ENCODE measurements at regions not wholly inside any gene's neighbourhood (a gene's known extent, or its start where the extent isn't known, plus 50 kb on each side); places are given as distances from the start of the nearest gene placed in this dataset.

- TF ChIP-seq, protein P1, sequence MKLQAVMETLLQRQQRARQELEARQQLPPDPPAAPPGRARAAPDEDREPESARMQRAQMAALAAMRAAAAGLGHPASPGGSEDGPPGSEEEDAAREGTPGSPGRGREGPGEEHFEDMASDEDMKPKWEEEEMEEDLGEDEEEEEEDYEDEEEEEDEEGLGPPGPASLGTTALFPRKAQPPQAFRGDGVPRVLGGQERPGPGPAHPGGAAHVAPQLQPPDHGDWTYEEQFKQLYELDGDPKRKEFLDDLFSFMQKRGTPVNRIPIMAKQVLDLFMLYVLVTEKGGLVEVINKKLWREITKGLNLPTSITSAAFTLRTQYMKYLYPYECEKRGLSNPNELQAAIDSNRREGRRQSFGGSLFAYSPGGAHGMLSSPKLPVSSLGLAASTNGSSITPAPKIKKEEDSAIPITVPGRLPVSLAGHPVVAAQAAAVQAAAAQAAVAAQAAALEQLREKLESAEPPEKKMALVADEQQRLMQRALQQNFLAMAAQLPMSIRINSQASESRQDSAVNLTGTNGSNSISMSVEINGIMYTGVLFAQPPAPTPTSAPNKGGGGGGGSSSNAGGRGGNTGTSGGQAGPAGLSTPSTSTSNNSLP (IDR thresholded peaks at IDR 0.05; ENCODE audit: low read depth, low read length): peak; percentile 77; the same call in 1 of the 2 replicates
- no peak for TF ChIP-seq CREB1 (IDR thresholded peaks at IDR 0.05)
- no peak for TF ChIP-seq CREB1 (CRISPR knock-in tag; IDR thresholded peaks at IDR 0.05)
- TF ChIP-seq BCL6 (CRISPR knock-in tag; IDR thresholded peaks at IDR 0.05): peak; percentile 62
- TF ChIP-seq SOX13 (IDR thresholded peaks at IDR 0.05): no peak
- TF ChIP-seq SOX13 (CRISPR knock-in tag; conservative IDR thresholded peaks at IDR 0.05 in 1 of 2, IDR thresholded peaks at IDR 0.05 in 1 of 2): peak in 1 of 2 experiments; percentile 74; a peak in 2 of 4 replicates
- no peak for TF ChIP-seq ZNF333 (CRISPR knock-in tag; IDR thresholded peaks at IDR 0.05; ENCODE audit: borderline replicate concordance)
- peak; percentile 87 for TF ChIP-seq TCF7 (IDR thresholded peaks at IDR 0.05; ENCODE audit: low read depth)
- no peak for TF ChIP-seq ATF1 (CRISPR knock-in tag; IDR thresholded peaks at IDR 0.05)
- TF ChIP-seq CBFB (CRISPR knock-in tag; IDR thresholded peaks at IDR 0.05): peak; percentile 99
- no peak for TF ChIP-seq ZSCAN20 (CRISPR knock-in tag; IDR thresholded peaks at IDR 0.05; ENCODE audit: borderline replicate concordance)
- TF ChIP-seq, protein P2, sequence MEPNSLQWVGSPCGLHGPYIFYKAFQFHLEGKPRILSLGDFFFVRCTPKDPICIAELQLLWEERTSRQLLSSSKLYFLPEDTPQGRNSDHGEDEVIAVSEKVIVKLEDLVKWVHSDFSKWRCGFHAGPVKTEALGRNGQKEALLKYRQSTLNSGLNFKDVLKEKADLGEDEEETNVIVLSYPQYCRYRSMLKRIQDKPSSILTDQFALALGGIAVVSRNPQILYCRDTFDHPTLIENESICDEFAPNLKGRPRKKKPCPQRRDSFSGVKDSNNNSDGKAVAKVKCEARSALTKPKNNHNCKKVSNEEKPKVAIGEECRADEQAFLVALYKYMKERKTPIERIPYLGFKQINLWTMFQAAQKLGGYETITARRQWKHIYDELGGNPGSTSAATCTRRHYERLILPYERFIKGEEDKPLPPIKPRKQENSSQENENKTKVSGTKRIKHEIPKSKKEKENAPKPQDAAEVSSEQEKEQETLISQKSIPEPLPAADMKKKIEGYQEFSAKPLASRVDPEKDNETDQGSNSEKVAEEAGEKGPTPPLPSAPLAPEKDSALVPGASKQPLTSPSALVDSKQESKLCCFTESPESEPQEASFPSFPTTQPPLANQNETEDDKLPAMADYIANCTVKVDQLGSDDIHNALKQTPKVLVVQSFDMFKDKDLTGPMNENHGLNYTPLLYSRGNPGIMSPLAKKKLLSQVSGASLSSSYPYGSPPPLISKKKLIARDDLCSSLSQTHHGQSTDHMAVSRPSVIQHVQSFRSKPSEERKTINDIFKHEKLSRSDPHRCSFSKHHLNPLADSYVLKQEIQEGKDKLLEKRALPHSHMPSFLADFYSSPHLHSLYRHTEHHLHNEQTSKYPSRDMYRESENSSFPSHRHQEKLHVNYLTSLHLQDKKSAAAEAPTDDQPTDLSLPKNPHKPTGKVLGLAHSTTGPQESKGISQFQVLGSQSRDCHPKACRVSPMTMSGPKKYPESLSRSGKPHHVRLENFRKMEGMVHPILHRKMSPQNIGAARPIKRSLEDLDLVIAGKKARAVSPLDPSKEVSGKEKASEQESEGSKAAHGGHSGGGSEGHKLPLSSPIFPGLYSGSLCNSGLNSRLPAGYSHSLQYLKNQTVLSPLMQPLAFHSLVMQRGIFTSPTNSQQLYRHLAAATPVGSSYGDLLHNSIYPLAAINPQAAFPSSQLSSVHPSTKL (CRISPR knock-in tag; IDR thresholded peaks at IDR 0.05): peak; percentile 89
- TF ChIP-seq NR2F2 (IDR thresholded peaks at IDR 0.05; ENCODE audit: borderline replicate concordance, low read depth): peak; percentile 79
- no peak for TF ChIP-seq RBAK (CRISPR knock-in tag; IDR thresholded peaks at IDR 0.05)
- peak; percentile 41 for TF ChIP-seq TEAD3 (CRISPR knock-in tag; optimal IDR thresholded peaks at IDR 0.05; ENCODE audit: borderline replicate concordance)
- TF ChIP-seq THAP11 (CRISPR knock-in tag; IDR thresholded peaks at IDR 0.05): peak; percentile 95
- peak; percentile 58 for TF ChIP-seq GATAD2A (CRISPR knock-in tag; IDR thresholded peaks at IDR 0.05)
- TF ChIP-seq CEBPG (CRISPR knock-in tag; IDR thresholded peaks at IDR 0.05): peak; percentile 69
- TF ChIP-seq ZKSCAN1 (IDR thresholded peaks at IDR 0.05; ENCODE audit: low read length): peak; percentile 15; the same call in 1 of the 2 replicates
- TF ChIP-seq ZFP1 (CRISPR knock-in tag; IDR thresholded peaks at IDR 0.05): no peak
- no peak for TF ChIP-seq GABPB1 (CRISPR knock-in tag; IDR thresholded peaks at IDR 0.05)
- TF ChIP-seq MTF2 (CRISPR knock-in tag; IDR thresholded peaks at IDR 0.05; ENCODE audit: borderline replicate concordance): no peak
- no peak for TF ChIP-seq FOXP1 (IDR thresholded peaks at IDR 0.05)
- TF ChIP-seq FOXP1 (CRISPR knock-in tag; IDR thresholded peaks at IDR 0.05): 0 out of 2 replicates have a peak, but pooled peaks have one; percentile 14
- TF ChIP-seq, protein P3, sequence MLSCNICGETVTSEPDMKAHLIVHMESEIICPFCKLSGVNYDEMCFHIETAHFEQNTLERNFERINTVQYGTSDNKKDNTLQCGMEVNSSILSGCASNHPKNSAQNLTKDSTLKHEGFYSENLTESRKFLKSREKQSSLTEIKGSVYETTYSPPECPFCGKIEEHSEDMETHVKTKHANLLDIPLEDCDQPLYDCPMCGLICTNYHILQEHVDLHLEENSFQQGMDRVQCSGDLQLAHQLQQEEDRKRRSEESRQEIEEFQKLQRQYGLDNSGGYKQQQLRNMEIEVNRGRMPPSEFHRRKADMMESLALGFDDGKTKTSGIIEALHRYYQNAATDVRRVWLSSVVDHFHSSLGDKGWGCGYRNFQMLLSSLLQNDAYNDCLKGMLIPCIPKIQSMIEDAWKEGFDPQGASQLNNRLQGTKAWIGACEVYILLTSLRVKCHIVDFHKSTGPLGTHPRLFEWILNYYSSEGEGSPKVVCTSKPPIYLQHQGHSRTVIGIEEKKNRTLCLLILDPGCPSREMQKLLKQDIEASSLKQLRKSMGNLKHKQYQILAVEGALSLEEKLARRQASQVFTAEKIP (CRISPR knock-in tag; IDR thresholded peaks at IDR 0.05; ENCODE audit: borderline replicate concordance): no peak
- peak; percentile 86; the same call in 1 of the 2 replicates for TF ChIP-seq IRF2 (CRISPR knock-in tag; IDR thresholded peaks at IDR 0.05)
- TF ChIP-seq, protein P4, sequence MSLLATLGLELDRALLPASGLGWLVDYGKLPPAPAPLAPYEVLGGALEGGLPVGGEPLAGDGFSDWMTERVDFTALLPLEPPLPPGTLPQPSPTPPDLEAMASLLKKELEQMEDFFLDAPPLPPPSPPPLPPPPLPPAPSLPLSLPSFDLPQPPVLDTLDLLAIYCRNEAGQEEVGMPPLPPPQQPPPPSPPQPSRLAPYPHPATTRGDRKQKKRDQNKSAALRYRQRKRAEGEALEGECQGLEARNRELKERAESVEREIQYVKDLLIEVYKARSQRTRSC (CRISPR knock-in tag; IDR thresholded peaks at IDR 0.05; ENCODE audit: low read depth): no peak
Measured at GRCh38 chr16:13863075-13863765, 56.7 kb upstream of the ERCC4 start (continued).
